ENCODE measurements at regions not wholly inside any gene's neighbourhood (a gene's known extent, or its start where the extent isn't known, plus 50 kb on each side); places are given as distances from the start of the nearest gene placed in this dataset.

DNA sequence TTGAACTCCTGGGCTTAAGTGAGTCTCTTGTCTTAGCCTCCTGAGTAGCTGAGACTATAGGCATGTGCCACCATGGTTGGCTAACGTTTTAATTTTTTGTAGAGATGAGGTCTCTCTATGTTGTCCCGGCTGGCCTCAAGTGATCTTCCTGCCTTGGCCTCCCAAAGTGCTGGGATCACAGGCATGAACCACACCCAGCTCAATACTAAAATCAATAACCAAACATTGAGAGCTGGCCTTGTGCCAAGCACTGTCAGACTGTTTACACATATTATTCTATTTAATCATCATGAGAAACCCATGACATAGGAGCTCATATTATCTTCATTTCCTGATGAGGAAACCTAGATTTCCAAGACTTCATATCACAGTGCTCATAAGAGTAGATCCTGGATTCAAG, 251.2 kb downstream of the BAMBI start:
- Histone ChIP-seq H3K4me3 (replicated peaks in 1 of 4; ENCODE audit: control extremely low read depth in 1 of 4, insufficient read depth in 1 of 4, low read depth in 3 of 4, low read length in 4 of 4) (no peak overlapping the region), H3K4me2 (ENCODE audit: extremely low read depth, insufficient read depth, low read length) (no peak overlapping the region), H3K36me3 (ENCODE audit: control insufficient read depth, insufficient read depth, low read length) (no peaks in the 10 kb centered on the region), H4K20me1 (ENCODE audit: control insufficient read depth, extremely low read depth, insufficient read depth, low read length) (no peaks in the 10 kb centered on the region), H3K27me3 (ENCODE audit: control insufficient read depth, insufficient read depth, low read length) (no peaks in the 10 kb centered on the region), H3K9me3 (ENCODE audit: control insufficient read depth, insufficient read depth, low read depth, low read length) (no peaks in the 10 kb centered on the region), H2AFZ (ENCODE audit: low read length) (no peak overlapping the region), H3K4me1 (ENCODE audit: control insufficient read depth, extremely low read depth, insufficient read depth, low read length) (no peaks in the 10 kb centered on the region), H3K79me2 (ENCODE audit: control insufficient read depth, insufficient read depth, low read length) (no peaks in the 10 kb centered on the region), H3K27ac (ENCODE audit: insufficient read depth, low read length) (no peak overlapping the region), H3K9ac (ENCODE audit: insufficient read depth, low read length) (no peak overlapping the region)
- no peak for TF ChIP-seq EZH2 (IDR thresholded peaks at IDR 0.05; ENCODE audit: low read length, missing control alignments)
- no peak for TF ChIP-seq CTCF (conservative IDR thresholded peaks at IDR 0.05 in 1 of 2, IDR thresholded peaks at IDR 0.05 in 1 of 2; ENCODE audit: low read depth in 1 of 2, low read length in 2 of 2)
- no peak for DNase-seq (ENCODE audit: low read depth in 2 of 2)

- Histone ChIP-seq H3K9ac (ENCODE audit: insufficient read depth, low read length) (no peak overlapping the region), H2AFZ (ENCODE audit: low read length) (no peak overlapping the region), H3K79me2 (ENCODE audit: control insufficient read depth, insufficient read depth, low read length) (no peaks in the 10 kb centered on the region), H3K27ac (ENCODE audit: insufficient read depth, low read length) (no peak overlapping the region), H3K4me2 (ENCODE audit: extremely low read depth, insufficient read depth, low read length) (no peak overlapping the region), H3K27me3 (ENCODE audit: control insufficient read depth, insufficient read depth, low read length) (no peaks in the 10 kb centered on the region), H3K4me3 (replicated peaks in 1 of 4; ENCODE audit: control extremely low read depth in 1 of 4, insufficient read depth in 1 of 4, low read depth in 3 of 4, low read length in 4 of 4) (no peak overlapping the region), H4K20me1 (ENCODE audit: control insufficient read depth, extremely low read depth, insufficient read depth, low read length) (no peaks in the 10 kb centered on the region), H3K4me1 (ENCODE audit: control insufficient read depth, extremely low read depth, insufficient read depth, low read length) (no peaks in the 10 kb centered on the region), H3K36me3 (ENCODE audit: control insufficient read depth, insufficient read depth, low read length) (no peaks in the 10 kb centered on the region), H3K9me3 (ENCODE audit: control insufficient read depth, insufficient read depth, low read depth, low read length) (no peaks in the 10 kb centered on the region)
- TF ChIP-seq EZH2 (IDR thresholded peaks at IDR 0.05; ENCODE audit: low read length, missing control alignments) = no peak
- no peak for TF ChIP-seq CTCF (conservative IDR thresholded peaks at IDR 0.05 in 1 of 2, IDR thresholded peaks at IDR 0.05 in 1 of 2; ENCODE audit: low read depth in 1 of 2, low read length in 2 of 2)
- DNase-seq (ENCODE audit: low read depth in 2 of 2) = no peak
Measured at GRCh38 chr10:28929942-28930341, 252.6 kb downstream of the BAMBI start.

- H3K4me1 ChIP-seq (ENCODE audit: control insufficient read depth, extremely low read depth, insufficient read depth, low read length) = no peaks in the 10 kb centered on the region
- H3K9ac ChIP-seq (ENCODE audit: insufficient read depth, low read length) = no peak overlapping the region
- no peak overlapping the region for H3K4me2 ChIP-seq (ENCODE audit: extremely low read depth, insufficient read depth, low read length)
- H4K20me1 ChIP-seq (ENCODE audit: control insufficient read depth, extremely low read depth, insufficient read depth, low read length) = no peaks in the 10 kb centered on the region
- no peaks in the 10 kb centered on the region for H3K9me3 ChIP-seq (ENCODE audit: control insufficient read depth, insufficient read depth, low read depth, low read length)
- TF ChIP-seq CTCF (conservative IDR thresholded peaks at IDR 0.05 in 1 of 2, IDR thresholded peaks at IDR 0.05 in 1 of 2; ENCODE audit: low read depth in 1 of 2, low read length in 2 of 2) (no peak), EZH2 (IDR thresholded peaks at IDR 0.05; ENCODE audit: low read length, missing control alignments) (no peak)
- no peaks in the 10 kb centered on the region for H3K36me3 ChIP-seq (ENCODE audit: control insufficient read depth, insufficient read depth, low read length)
- H2AFZ ChIP-seq (ENCODE audit: low read length) = no peak overlapping the region
- DNase-seq (ENCODE audit: low read depth in 2 of 2) = no peak
- no peak overlapping the region for H3K4me3 ChIP-seq (replicated peaks in 1 of 4; ENCODE audit: control extremely low read depth in 1 of 4, insufficient read depth in 1 of 4, low read depth in 3 of 4, low read length in 4 of 4)
- no peaks in the 10 kb centered on the region for H3K27me3 ChIP-seq (ENCODE audit: control insufficient read depth, insufficient read depth, low read length)
- no peak overlapping the region for H3K27ac ChIP-seq (ENCODE audit: insufficient read depth, low read length)
- H3K79me2 ChIP-seq (ENCODE audit: control insufficient read depth, insufficient read depth, low read length) = no peaks in the 10 kb centered on the region
Measured at GRCh38 chr10:28930514-28931495, 253.5 kb downstream of the BAMBI start.

Data from fibroblast of lung (primary cell).